HepG2 (cell line): ENCODE measurements at regions not wholly inside any gene's neighbourhood (a gene's known extent, or its start where the extent isn't known, plus 50 kb on each side); places are given as distances from the start of the nearest gene placed in this dataset.

Experiments
- ATF2 ChIP-seq: sonication (generic); formaldehyde crosslinking; IDR thresholded peaks from 2 replicates; pipeline ENCODE4 v1.4.0; 2020; ENCODE audit warnings: missing genetic modification reagents
- ESRRA ChIP-seq: sonication (generic); formaldehyde crosslinking; IDR thresholded peaks from 2 replicates; pipeline ENCODE4 v1.5.1; 2020; ENCODE audit warnings: mild to moderate bottlenecking, low read depth, missing genetic modification reagents
- MXD3 ChIP-seq: IDR thresholded peaks from 2 replicates; pipeline ENCODE4 v1.6.1; 2016; ENCODE audit warnings: mild to moderate bottlenecking, missing biosample characterization, missing genetic modification reagents
- NONO ChIP-seq, 2 experiments: fragments of 450-650 bp in 1 of 2; sonication (generic) in 1 of 2; formaldehyde crosslinking in 1 of 2; IDR thresholded peaks in 1 of 2; conservative IDR thresholded peaks in 1 of 2; 2 replicates each; pipeline versions ENCODE4 v1.6.1 to v1.8.0; 2017 to 2022; ENCODE audit warnings: mild to moderate bottlenecking in 1 of 2, missing genetic modification reagents in 1 of 2, moderate library complexity in 1 of 2
- NR2C2 ChIP-seq: sonication (generic); formaldehyde crosslinking; IDR thresholded peaks from 2 replicates; pipeline ENCODE4 v1.4.0; 2020; ENCODE audit warnings: missing genetic modification reagents, mild to moderate bottlenecking, moderate library complexity, borderline replicate concordance
- RERE ChIP-seq: IDR thresholded peaks from 2 replicates; pipeline ENCODE4 v1.6.1; 2016; ENCODE audit warnings: low read depth, missing genetic modification reagents, missing compliant biosample characterization
- SMC3 ChIP-seq: IDR thresholded peaks from 2 replicates; pipeline ENCODE4 v1.6.1; 2011; ENCODE audit warnings: low read length, improper control_type of control experiment
- SP1 ChIP-seq, 2 experiments: fragments of 450-650 bp in 1 of 2; sonication (generic) in 1 of 2; formaldehyde crosslinking in 1 of 2; IDR thresholded peaks; 2 replicates each; pipeline versions ENCODE4 v1.4.0 to v1.6.1; 2016 to 2020; ENCODE audit warnings: missing genetic modification reagents in 1 of 2
- THAP7 ChIP-seq: sonication (generic); formaldehyde crosslinking; IDR thresholded peaks from 2 replicates; pipeline ENCODE4 v1.8.1; 2023; ENCODE audit warnings: mild to moderate bottlenecking, missing genetic modification reagents
- ZNF264 ChIP-seq: sonication (generic); formaldehyde crosslinking; IDR thresholded peaks from 2 replicates; pipeline ENCODE4 v1.4.0; 2020; ENCODE audit warnings: missing genetic modification reagents
- ZNF275 ChIP-seq: sonication (generic); formaldehyde crosslinking; IDR thresholded peaks from 2 replicates; pipeline ENCODE4 v1.8.0; 2022; ENCODE audit warnings: missing genetic modification reagents, mild to moderate bottlenecking, inconsistent platforms, borderline replicate concordance
- ZNF460 ChIP-seq: sonication (generic); formaldehyde crosslinking; IDR thresholded peaks from 2 replicates; pipeline ENCODE4 v1.5.1; 2020; ENCODE audit warnings: missing genetic modification reagents, mild to moderate bottlenecking, borderline replicate concordance
- ZNF878 ChIP-seq: sonication (generic); formaldehyde crosslinking; IDR thresholded peaks from 2 replicates; pipeline ENCODE4 v1.8.1; 2023; ENCODE audit warnings: mild to moderate bottlenecking, missing genetic modification reagents, moderate library complexity
- ZSCAN12 ChIP-seq: sonication (generic); formaldehyde crosslinking; IDR thresholded peaks from 2 replicates; pipeline ENCODE4 v1.9.0; 2021; ENCODE audit warnings: mild to moderate bottlenecking, missing genetic modification reagents
- ZXDC ChIP-seq: sonication (generic); formaldehyde crosslinking; IDR thresholded peaks from 2 replicates; pipeline ENCODE4 v1.5.0; 2020; ENCODE audit warnings: mild to moderate bottlenecking, missing genetic modification reagents

GRCh38 chr3:40843208-40843624 is 318.5 kb downstream of the ZNF621 start (continued):
- TF ChIP-seq ZXDC (no peak), SMC3 (no peak), NR2C2 (CRISPR knock-in tag) (peak; percentile 26; the same call in 1 of the 2 replicates), ZNF264 (CRISPR knock-in tag) (no peak), RERE (peak; percentile 89), ZSCAN12 (no peak), NONO (IDR thresholded peaks at IDR 0.05) (no peak), NONO (CRISPR knock-in tag; conservative IDR thresholded peaks at IDR 0.05) (peak; percentile 68), SP1 (IDR thresholded peaks at IDR 0.05) (no peak), SP1 (CRISPR knock-in tag; IDR thresholded peaks at IDR 0.05) (peak; percentile 20; the same call in 1 of the 2 replicates), THAP7 (CRISPR knock-in tag) (no peak), ZNF460 (CRISPR knock-in tag) (no peak; the same call in 1 of the 2 replicates), ZNF878 (0 out of 2 replicates have a peak, but pooled peaks have one; percentile 37), ESRRA (no peak), MXD3 (CRISPR knock-in tag) (no peak), ATF2 (CRISPR knock-in tag) (peak; percentile 42; the same call in 1 of the 2 replicates), ZNF275 (no peak)
